SH-SY5Y (cell line): ENCODE measurements at regions not wholly inside any gene's neighbourhood (a gene's known extent, or its start where the extent isn't known, plus 50 kb on each side); places are given as distances from the start of the nearest gene placed in this dataset.

Source experiments
- GATA2 ChIP-seq: IDR thresholded peaks from 2 replicates; pipeline ENCODE4 v1.6.1; 2011; ENCODE audit warnings: mild to moderate bottlenecking, low read depth, low read length
- GATA3 ChIP-seq: IDR thresholded peaks from 2 replicates; pipeline ENCODE4 v1.6.1; 2011; ENCODE audit warnings: low read depth, mild to moderate bottlenecking, low read length, moderate library complexity

- no peak for TF ChIP-seq GATA2
- TF ChIP-seq GATA3, result no peak
Measured at GRCh38 chr2:146762786-146763185, 1082.0 kb upstream of the ACVR2A start.
